ENCODE measurements at regions not wholly inside any gene's neighbourhood (a gene's known extent, or its start where the extent isn't known, plus 50 kb on each side); places are given as distances from the start of the nearest gene placed in this dataset.
"Not testable (repeated sequence)": the region's sequence is repeated elsewhere in the genome, so short reads cannot be mapped to it uniquely, and the experiment has no call there.

- TF ChIP-seq, protein P1, sequence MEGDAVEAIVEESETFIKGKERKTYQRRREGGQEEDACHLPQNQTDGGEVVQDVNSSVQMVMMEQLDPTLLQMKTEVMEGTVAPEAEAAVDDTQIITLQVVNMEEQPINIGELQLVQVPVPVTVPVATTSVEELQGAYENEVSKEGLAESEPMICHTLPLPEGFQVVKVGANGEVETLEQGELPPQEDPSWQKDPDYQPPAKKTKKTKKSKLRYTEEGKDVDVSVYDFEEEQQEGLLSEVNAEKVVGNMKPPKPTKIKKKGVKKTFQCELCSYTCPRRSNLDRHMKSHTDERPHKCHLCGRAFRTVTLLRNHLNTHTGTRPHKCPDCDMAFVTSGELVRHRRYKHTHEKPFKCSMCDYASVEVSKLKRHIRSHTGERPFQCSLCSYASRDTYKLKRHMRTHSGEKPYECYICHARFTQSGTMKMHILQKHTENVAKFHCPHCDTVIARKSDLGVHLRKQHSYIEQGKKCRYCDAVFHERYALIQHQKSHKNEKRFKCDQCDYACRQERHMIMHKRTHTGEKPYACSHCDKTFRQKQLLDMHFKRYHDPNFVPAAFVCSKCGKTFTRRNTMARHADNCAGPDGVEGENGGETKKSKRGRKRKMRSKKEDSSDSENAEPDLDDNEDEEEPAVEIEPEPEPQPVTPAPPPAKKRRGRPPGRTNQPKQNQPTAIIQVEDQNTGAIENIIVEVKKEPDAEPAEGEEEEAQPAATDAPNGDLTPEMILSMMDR (IDR thresholded peaks at IDR 0.05; ENCODE audit: poor library complexity, severe bottlenecking) = not testable (repeated sequence)
- TF ChIP-seq EP300 (conservative IDR thresholded peaks at IDR 0.05; ENCODE audit: poor library complexity, severe bottlenecking); EZH2 (IDR thresholded peaks at IDR 0.05; ENCODE audit: borderline replicate concordance, insufficient read depth, low read length, poor library complexity, severe bottlenecking); RAD21 (conservative IDR thresholded peaks at IDR 0.05); POLR2AphosphoS5 (IDR thresholded peaks at IDR 0.05): not testable (repeated sequence)
- TF ChIP-seq, protein P2, sequence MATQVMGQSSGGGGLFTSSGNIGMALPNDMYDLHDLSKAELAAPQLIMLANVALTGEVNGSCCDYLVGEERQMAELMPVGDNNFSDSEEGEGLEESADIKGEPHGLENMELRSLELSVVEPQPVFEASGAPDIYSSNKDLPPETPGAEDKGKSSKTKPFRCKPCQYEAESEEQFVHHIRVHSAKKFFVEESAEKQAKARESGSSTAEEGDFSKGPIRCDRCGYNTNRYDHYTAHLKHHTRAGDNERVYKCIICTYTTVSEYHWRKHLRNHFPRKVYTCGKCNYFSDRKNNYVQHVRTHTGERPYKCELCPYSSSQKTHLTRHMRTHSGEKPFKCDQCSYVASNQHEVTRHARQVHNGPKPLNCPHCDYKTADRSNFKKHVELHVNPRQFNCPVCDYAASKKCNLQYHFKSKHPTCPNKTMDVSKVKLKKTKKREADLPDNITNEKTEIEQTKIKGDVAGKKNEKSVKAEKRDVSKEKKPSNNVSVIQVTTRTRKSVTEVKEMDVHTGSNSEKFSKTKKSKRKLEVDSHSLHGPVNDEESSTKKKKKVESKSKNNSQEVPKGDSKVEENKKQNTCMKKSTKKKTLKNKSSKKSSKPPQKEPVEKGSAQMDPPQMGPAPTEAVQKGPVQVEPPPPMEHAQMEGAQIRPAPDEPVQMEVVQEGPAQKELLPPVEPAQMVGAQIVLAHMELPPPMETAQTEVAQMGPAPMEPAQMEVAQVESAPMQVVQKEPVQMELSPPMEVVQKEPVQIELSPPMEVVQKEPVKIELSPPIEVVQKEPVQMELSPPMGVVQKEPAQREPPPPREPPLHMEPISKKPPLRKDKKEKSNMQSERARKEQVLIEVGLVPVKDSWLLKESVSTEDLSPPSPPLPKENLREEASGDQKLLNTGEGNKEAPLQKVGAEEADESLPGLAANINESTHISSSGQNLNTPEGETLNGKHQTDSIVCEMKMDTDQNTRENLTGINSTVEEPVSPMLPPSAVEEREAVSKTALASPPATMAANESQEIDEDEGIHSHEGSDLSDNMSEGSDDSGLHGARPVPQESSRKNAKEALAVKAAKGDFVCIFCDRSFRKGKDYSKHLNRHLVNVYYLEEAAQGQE (IDR thresholded peaks at IDR 0.05; ENCODE audit: borderline replicate concordance) = not testable (repeated sequence)
Measured at GRCh38 chr2:37750286-37750685, 78.8 kb upstream of the CDC42EP3 start.

All from neural cell (in vitro differentiated cells).